ENCODE measurements at regions not wholly inside any gene's neighbourhood (a gene's known extent, or its start where the extent isn't known, plus 50 kb on each side); places are given as distances from the start of the nearest gene placed in this dataset.
A peak's percentile ranks its signal among the peaks of the same experiment; 100 is the strongest.

DNA sequence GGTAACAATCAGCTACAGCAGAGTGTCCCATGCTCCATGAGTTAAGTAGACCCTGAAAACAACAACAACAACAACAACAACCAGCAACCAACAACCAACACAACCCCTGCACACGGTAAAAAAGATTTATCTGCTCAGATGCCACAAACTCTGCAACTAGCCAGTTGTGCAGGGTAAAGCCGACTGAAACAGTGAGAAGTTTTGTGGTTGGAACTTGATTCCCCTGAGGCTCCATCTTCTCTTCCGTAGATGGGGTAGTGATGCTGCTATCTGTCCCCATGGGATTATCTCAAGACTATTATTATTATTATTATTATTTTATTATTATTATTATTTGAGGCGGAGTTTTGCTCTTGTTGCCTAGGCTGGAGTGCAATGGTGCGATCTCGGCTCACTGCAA, 50.6 kb upstream of the RAPGEF2 start:
- H3K4me1 ChIP-seq (ENCODE audit: insufficient read depth, low read length): no peaks in the 10 kb centered on the region
- H3K27me3 ChIP-seq (ENCODE audit: control insufficient read depth in 1 of 2, insufficient read depth in 2 of 2, low read length in 2 of 2): no peaks in the 10 kb centered on the region
- no peak overlapping the region for H3K27ac ChIP-seq (ENCODE audit: low read depth, low read length)
- peak overlapping the region in 1 of 2 donors; percentile 15 for H3K4me3 ChIP-seq (ENCODE audit: low read depth in 1 of 2, low read length in 2 of 2)
- no peak overlapping the region for H3K9ac ChIP-seq (ENCODE audit: low read length)
- H3K9me3 ChIP-seq (ENCODE audit: low read length): no peaks in the 10 kb centered on the region
- no peaks in the 10 kb centered on the region for H3K36me3 ChIP-seq (ENCODE audit: insufficient read depth, low read length)
